ENCODE measurements at regions not wholly inside any gene's neighbourhood (a gene's known extent, or its start where the extent isn't known, plus 50 kb on each side); places are given as distances from the start of the nearest gene placed in this dataset.
"Not testable (repeated sequence)": the region's sequence is repeated elsewhere in the genome, so short reads cannot be mapped to it uniquely, and the experiment has no call there.

- WGBS = 88% methylated on average over 7 of the region's 10 CpGs
- TF ChIP-seq EP300 (IDR thresholded peaks at IDR 0.05) (no peak), POLR2A (IDR thresholded peaks at IDR 0.05; ENCODE audit: low read depth) (no peak), CTCF (IDR thresholded peaks at IDR 0.05) (no peak), POLR2AphosphoS5 (IDR thresholded peaks at IDR 0.05) (no peak)
- H3K4me3 ChIP-seq = no peak overlapping the region
- no peaks in the 10 kb centered on the region for H3K9me3 ChIP-seq
- no peaks in the 10 kb centered on the region for H3K27me3 ChIP-seq
- DNase-seq (ENCODE audit: extremely low spot score) = no peak
- intact Hi-C loops (cut with DNase I) = no loop called here
- H3K27ac ChIP-seq (replicated peaks in 1 of 4) = no peak overlapping the region
- no peaks in the 10 kb centered on the region for H3K4me1 ChIP-seq
- no peaks in the 10 kb centered on the region for H3K36me3 ChIP-seq
Observed at GRCh38 chr4:115950806-115951205, 837.4 kb upstream of the NDST4 start.

GRCh38 chr4:115949974-115950743, 836.7 kb upstream of the NDST4 start:
- H3K36me3 ChIP-seq; DNase-seq (ENCODE audit: extremely low spot score); H3K4me3 ChIP-seq; H3K9me3 ChIP-seq; H3K27me3 ChIP-seq; H3K27ac ChIP-seq (replicated peaks in 1 of 4); intact Hi-C loops (cut with DNase I); H3K4me1 ChIP-seq: not testable (repeated sequence)
- WGBS = 91% methylated on average over 3 of the region's 3 CpGs

- no peak overlapping the region for H3K27ac ChIP-seq (replicated peaks in 1 of 4)
- WGBS = 88% methylated on average over 3 of the region's 3 CpGs
- intact Hi-C loops (cut with DNase I) = no loop called here
Observed at GRCh38 chr4:115945026-115945425, 831.6 kb upstream of the NDST4 start.

GRCh38 chr4:115944146-115944905, 830.9 kb upstream of the NDST4 start:
- intact Hi-C loops (cut with DNase I) = no loop called here
- WGBS = 70% methylated on average over 5 of the region's 5 CpGs
- H3K4me3 ChIP-seq = no peak overlapping the region
- DNase-seq (ENCODE audit: extremely low spot score) = no peak
- H3K9me3 ChIP-seq = peaks cover 0 to 9% (median 0%) of the 10 kb centered on the region in 4 donors
- no peak overlapping the region for H3K27ac ChIP-seq (replicated peaks in 1 of 4)
- H3K36me3 ChIP-seq = no peaks in the 10 kb centered on the region
- no peaks in the 10 kb centered on the region for H3K4me1 ChIP-seq
- TF ChIP-seq POLR2AphosphoS5 (IDR thresholded peaks at IDR 0.05) (no peak), EP300 (IDR thresholded peaks at IDR 0.05) (no peak), CTCF (IDR thresholded peaks at IDR 0.05) (no peak), POLR2A (IDR thresholded peaks at IDR 0.05; ENCODE audit: low read depth) (no peak)
- H3K27me3 ChIP-seq = no peaks in the 10 kb centered on the region

More at GRCh38 chr4:115945026-115945425, 831.6 kb upstream of the NDST4 start:
- no peaks in the 10 kb centered on the region for H3K4me1 ChIP-seq
- no peak overlapping the region for H3K4me3 ChIP-seq
- DNase-seq (ENCODE audit: extremely low spot score) = no peak
- H3K27me3 ChIP-seq = no peaks in the 10 kb centered on the region
- TF ChIP-seq POLR2A (IDR thresholded peaks at IDR 0.05; ENCODE audit: low read depth) = no peak
- TF ChIP-seq EP300 (IDR thresholded peaks at IDR 0.05) = no peak
- no peak for TF ChIP-seq POLR2AphosphoS5 (IDR thresholded peaks at IDR 0.05)
- TF ChIP-seq CTCF (IDR thresholded peaks at IDR 0.05) = no peak
- H3K9me3 ChIP-seq = peaks cover 0 to 9% (median 0%) of the 10 kb centered on the region in 4 donors
- no peaks in the 10 kb centered on the region for H3K36me3 ChIP-seq

GRCh38 chr4:115938764-115939443, 825.5 kb upstream of the NDST4 start:
- Histone ChIP-seq H3K9me3 (peaks cover 0 to 4% (median 0%) of the 10 kb centered on the region in 4 donors), H3K4me1 (no peaks in the 10 kb centered on the region), H3K27ac (replicated peaks in 1 of 4) (no peak overlapping the region), H3K4me3 (no peak overlapping the region), H3K27me3 (no peaks in the 10 kb centered on the region), H3K36me3 (no peaks in the 10 kb centered on the region)
- intact Hi-C loops (cut with DNase I) = no loop called here
- TF ChIP-seq POLR2A (IDR thresholded peaks at IDR 0.05; ENCODE audit: low read depth) = no peak
- no peak for TF ChIP-seq POLR2AphosphoS5 (IDR thresholded peaks at IDR 0.05)
- TF ChIP-seq CTCF (IDR thresholded peaks at IDR 0.05) = no peak
- no peak for TF ChIP-seq EP300 (IDR thresholded peaks at IDR 0.05)
- 67% methylated on average over 4 of the region's 4 CpGs for WGBS
- no peak for DNase-seq (ENCODE audit: extremely low spot score)

All from esophagus muscularis mucosa (tissue), 4 donors.